ENCODE measurements at regions not wholly inside any gene's neighbourhood (a gene's known extent, or its start where the extent isn't known, plus 50 kb on each side); places are given as distances from the start of the nearest gene placed in this dataset.

DNA sequence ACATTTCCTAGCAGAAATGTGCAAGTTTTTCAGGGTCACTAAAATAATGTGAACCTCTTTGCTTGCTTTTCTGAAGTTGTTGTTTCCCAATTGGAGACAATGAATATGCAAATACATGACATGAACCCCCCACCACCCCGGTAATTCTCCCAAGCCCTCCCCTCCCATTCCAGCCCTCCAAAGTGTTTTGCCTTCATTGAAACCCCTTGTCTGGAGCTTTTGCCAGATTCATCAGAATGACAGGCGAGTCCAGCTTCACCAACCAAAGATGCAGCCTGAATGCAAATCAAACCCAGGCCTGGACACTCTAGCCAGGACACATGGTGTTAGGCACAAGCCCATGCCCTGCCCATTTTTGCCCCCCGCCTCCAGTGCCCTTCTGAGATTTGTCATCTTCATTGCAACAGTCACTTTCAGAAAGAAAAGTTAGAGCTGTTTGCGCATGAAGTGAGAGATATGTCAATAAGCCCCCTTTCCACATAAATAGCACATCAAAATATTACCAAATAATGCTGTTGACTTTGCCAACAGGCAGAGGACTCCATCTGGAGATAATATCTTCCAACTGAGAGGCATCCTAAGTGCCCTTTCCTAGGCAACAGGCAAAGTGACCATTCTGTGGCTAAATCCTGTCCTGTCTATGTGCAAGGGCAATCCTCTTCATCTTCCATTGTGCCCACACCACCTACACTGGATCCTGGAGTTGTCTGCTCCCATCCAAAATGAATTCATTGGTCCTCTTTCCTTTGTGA lies 145.6 kb upstream of the NFIA start (continued):
- TF ChIP-seq, protein P1, sequence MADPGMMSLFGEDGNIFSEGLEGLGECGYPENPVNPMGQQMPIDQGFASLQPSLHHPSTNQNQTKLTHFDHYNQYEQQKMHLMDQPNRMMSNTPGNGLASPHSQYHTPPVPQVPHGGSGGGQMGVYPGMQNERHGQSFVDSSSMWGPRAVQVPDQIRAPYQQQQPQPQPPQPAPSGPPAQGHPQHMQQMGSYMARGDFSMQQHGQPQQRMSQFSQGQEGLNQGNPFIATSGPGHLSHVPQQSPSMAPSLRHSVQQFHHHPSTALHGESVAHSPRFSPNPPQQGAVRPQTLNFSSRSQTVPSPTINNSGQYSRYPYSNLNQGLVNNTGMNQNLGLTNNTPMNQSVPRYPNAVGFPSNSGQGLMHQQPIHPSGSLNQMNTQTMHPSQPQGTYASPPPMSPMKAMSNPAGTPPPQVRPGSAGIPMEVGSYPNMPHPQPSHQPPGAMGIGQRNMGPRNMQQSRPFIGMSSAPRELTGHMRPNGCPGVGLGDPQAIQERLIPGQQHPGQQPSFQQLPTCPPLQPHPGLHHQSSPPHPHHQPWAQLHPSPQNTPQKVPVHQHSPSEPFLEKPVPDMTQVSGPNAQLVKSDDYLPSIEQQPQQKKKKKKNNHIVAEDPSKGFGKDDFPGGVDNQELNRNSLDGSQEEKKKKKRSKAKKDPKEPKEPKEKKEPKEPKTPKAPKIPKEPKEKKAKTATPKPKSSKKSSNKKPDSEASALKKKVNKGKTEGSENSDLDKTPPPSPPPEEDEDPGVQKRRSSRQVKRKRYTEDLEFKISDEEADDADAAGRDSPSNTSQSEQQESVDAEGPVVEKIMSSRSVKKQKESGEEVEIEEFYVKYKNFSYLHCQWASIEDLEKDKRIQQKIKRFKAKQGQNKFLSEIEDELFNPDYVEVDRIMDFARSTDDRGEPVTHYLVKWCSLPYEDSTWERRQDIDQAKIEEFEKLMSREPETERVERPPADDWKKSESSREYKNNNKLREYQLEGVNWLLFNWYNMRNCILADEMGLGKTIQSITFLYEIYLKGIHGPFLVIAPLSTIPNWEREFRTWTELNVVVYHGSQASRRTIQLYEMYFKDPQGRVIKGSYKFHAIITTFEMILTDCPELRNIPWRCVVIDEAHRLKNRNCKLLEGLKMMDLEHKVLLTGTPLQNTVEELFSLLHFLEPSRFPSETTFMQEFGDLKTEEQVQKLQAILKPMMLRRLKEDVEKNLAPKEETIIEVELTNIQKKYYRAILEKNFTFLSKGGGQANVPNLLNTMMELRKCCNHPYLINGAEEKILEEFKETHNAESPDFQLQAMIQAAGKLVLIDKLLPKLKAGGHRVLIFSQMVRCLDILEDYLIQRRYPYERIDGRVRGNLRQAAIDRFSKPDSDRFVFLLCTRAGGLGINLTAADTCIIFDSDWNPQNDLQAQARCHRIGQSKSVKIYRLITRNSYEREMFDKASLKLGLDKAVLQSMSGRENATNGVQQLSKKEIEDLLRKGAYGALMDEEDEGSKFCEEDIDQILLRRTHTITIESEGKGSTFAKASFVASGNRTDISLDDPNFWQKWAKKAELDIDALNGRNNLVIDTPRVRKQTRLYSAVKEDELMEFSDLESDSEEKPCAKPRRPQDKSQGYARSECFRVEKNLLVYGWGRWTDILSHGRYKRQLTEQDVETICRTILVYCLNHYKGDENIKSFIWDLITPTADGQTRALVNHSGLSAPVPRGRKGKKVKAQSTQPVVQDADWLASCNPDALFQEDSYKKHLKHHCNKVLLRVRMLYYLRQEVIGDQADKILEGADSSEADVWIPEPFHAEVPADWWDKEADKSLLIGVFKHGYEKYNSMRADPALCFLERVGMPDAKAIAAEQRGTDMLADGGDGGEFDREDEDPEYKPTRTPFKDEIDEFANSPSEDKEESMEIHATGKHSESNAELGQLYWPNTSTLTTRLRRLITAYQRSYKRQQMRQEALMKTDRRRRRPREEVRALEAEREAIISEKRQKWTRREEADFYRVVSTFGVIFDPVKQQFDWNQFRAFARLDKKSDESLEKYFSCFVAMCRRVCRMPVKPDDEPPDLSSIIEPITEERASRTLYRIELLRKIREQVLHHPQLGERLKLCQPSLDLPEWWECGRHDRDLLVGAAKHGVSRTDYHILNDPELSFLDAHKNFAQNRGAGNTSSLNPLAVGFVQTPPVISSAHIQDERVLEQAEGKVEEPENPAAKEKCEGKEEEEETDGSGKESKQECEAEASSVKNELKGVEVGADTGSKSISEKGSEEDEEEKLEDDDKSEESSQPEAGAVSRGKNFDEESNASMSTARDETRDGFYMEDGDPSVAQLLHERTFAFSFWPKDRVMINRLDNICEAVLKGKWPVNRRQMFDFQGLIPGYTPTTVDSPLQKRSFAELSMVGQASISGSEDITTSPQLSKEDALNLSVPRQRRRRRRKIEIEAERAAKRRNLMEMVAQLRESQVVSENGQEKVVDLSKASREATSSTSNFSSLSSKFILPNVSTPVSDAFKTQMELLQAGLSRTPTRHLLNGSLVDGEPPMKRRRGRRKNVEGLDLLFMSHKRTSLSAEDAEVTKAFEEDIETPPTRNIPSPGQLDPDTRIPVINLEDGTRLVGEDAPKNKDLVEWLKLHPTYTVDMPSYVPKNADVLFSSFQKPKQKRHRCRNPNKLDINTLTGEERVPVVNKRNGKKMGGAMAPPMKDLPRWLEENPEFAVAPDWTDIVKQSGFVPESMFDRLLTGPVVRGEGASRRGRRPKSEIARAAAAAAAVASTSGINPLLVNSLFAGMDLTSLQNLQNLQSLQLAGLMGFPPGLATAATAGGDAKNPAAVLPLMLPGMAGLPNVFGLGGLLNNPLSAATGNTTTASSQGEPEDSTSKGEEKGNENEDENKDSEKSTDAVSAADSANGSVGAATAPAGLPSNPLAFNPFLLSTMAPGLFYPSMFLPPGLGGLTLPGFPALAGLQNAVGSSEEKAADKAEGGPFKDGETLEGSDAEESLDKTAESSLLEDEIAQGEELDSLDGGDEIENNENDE (IDR thresholded peaks at IDR 0.05; ENCODE audit: insufficient replicate concordance, low read length), result no peak
- TF ChIP-seq KDM4A (IDR thresholded peaks at IDR 0.05; ENCODE audit: low read depth, low read length, severe bottlenecking), result peak; percentile 7
- TF ChIP-seq ASH2L (IDR thresholded peaks at IDR 0.05; ENCODE audit: low read length), result no peak
- no peak for TF ChIP-seq CBX8 (IDR thresholded peaks at IDR 0.05; ENCODE audit: borderline replicate concordance, low read depth, low read length)
